GM12878 (cell line): ENCODE measurements at regions not wholly inside any gene's neighbourhood (a gene's known extent, or its start where the extent isn't known, plus 50 kb on each side); places are given as distances from the start of the nearest gene placed in this dataset.

Source experiments
- ATF7 ChIP-seq: fragments of 450-650 bp; IDR thresholded peaks from 2 replicates; pipeline ENCODE4 v1.6.1; 2016; ENCODE audit warnings: low read depth, mild to moderate bottlenecking
- BACH1 ChIP-seq: fragments of 450-650 bp; IDR thresholded peaks from 2 replicates; pipeline ENCODE4 v1.6.1; 2017; ENCODE audit warnings: mild to moderate bottlenecking, borderline replicate concordance
- BRCA1 ChIP-seq: IDR thresholded peaks from 2 replicates; pipeline ENCODE4 v1.6.1; 2011; ENCODE audit warnings: low read depth, low read length, improper control_type of control experiment
- EGR1 ChIP-seq, 2 experiments: IDR thresholded peaks; 1 replicate in 1 of 2; 2 replicates in 1 of 2; pipeline ENCODE4 v1.6.1; 2011 to 2012; ENCODE audit warnings: low read depth in 2 of 2, low read length in 2 of 2, borderline replicate concordance in 1 of 2, mild to moderate bottlenecking in 1 of 2, moderate library complexity in 1 of 2
- HDAC2 ChIP-seq: fragments of 200-600 bp; sonication (generic); IDR thresholded peaks from 2 replicates; pipeline ENCODE4 v1.6.1; 2017
- MXI1 ChIP-seq: fragments of 150-350 bp; IDR thresholded peaks from 2 replicates; pipeline ENCODE4 v1.6.1; 2011; ENCODE audit warnings: low read depth, mild to moderate bottlenecking, inconsistent platforms, low read length, improper control_type of control experiment
- POLR2A ChIP-seq: IDR thresholded peaks from 2 replicates; pipeline ENCODE4 v1.6.1; 2011; ENCODE audit warnings: low read depth, mild to moderate bottlenecking, low read length
- POLR2AphosphoS5 ChIP-seq: IDR thresholded peaks from 2 replicates; pipeline ENCODE4 v1.6.1; 2011; ENCODE audit warnings: mild to moderate bottlenecking, low read length, inconsistent platforms
- SP1 ChIP-seq: IDR thresholded peaks from one replicate; pipeline ENCODE4 v1.6.1; 2011; ENCODE audit warnings: low read depth, low read length
- SPI1 ChIP-seq: IDR thresholded peaks from 2 replicates; pipeline ENCODE4 v1.6.1; 2011; ENCODE audit warnings: low read depth, mild to moderate bottlenecking, low read length, moderate library complexity, borderline replicate concordance; ENCODE audit not compliant: insufficient read depth
- SUZ12 ChIP-seq: fragments of 200-600 bp; sonication (generic); IDR thresholded peaks from one replicate; pipeline ENCODE4 v1.6.1; 2018; ENCODE audit warnings: antibody characterized with exemption, mild to moderate bottlenecking; ENCODE audit not compliant: unreplicated experiment
- TF ChIP-seq, protein P1 (sequence below), 3 experiments: IDR thresholded peaks in 2 of 3; conservative IDR thresholded peaks in 1 of 3; 2 replicates each; pipeline ENCODE4 v1.5.1; 2011; ENCODE audit warnings: low read depth in 3 of 3, low read length in 3 of 3, mild to moderate bottlenecking in 3 of 3, control low read depth in 2 of 3, moderate library complexity in 2 of 3, inconsistent platforms in 1 of 3, mixed read lengths in 1 of 3; ENCODE audit not compliant: control insufficient read depth in 2 of 3, insufficient read depth in 1 of 3; ENCODE audit errors: extremely low read depth in 1 of 3

DNA sequence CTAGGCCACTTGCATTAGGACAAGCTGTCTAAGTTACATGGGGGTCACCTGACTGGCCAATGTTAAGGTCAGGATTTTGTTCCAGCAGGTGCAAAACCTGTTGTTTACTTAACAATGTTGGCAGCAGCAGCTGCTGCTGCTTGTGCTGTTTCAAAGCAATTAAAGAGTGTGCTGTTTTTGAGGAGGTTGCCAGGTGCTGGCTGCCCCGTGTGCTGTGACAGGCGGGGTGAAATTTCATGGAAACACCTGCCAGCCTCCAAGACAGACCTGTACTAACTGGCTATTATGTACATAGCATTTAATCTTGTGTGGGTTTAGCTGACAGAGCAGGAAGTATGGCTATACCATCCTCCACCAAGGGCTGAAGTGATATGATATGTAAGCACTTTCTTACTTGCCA is 224.9 kb downstream of the ASXL3 start:
- TF ChIP-seq BACH1 (no peak), POLR2A (no peak), ATF7 (no peak), SPI1 (no peak), HDAC2 (no peak), SUZ12 (no peak), BRCA1 (no peak), EGR1 (IDR thresholded peaks at IDR 0.05; ENCODE audit: borderline replicate concordance in 1 of 2, low read depth in 2 of 2, low read length in 2 of 2) (no peak), MXI1 (no peak), POLR2AphosphoS5 (no peak), SP1 (no peak)
- TF ChIP-seq, protein P1, sequence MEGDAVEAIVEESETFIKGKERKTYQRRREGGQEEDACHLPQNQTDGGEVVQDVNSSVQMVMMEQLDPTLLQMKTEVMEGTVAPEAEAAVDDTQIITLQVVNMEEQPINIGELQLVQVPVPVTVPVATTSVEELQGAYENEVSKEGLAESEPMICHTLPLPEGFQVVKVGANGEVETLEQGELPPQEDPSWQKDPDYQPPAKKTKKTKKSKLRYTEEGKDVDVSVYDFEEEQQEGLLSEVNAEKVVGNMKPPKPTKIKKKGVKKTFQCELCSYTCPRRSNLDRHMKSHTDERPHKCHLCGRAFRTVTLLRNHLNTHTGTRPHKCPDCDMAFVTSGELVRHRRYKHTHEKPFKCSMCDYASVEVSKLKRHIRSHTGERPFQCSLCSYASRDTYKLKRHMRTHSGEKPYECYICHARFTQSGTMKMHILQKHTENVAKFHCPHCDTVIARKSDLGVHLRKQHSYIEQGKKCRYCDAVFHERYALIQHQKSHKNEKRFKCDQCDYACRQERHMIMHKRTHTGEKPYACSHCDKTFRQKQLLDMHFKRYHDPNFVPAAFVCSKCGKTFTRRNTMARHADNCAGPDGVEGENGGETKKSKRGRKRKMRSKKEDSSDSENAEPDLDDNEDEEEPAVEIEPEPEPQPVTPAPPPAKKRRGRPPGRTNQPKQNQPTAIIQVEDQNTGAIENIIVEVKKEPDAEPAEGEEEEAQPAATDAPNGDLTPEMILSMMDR (IDR thresholded peaks at IDR 0.05 in 2 of 3, conservative IDR thresholded peaks at IDR 0.05 in 1 of 3; ENCODE audit: control insufficient read depth in 2 of 3, extremely low read depth in 1 of 3, insufficient read depth in 1 of 3, low read depth in 3 of 3, low read length in 3 of 3) = no peak
